Renal pelvis (tissue), 1 donor: ENCODE measurements at regions not wholly inside any gene's neighbourhood (a gene's known extent, or its start where the extent isn't known, plus 50 kb on each side); places are given as distances from the start of the nearest gene placed in this dataset.

Experiments
- DNase-seq: peaks from one replicate; pipeline ENCODE4 v3.0.0-alpha.2; 2013

DNA sequence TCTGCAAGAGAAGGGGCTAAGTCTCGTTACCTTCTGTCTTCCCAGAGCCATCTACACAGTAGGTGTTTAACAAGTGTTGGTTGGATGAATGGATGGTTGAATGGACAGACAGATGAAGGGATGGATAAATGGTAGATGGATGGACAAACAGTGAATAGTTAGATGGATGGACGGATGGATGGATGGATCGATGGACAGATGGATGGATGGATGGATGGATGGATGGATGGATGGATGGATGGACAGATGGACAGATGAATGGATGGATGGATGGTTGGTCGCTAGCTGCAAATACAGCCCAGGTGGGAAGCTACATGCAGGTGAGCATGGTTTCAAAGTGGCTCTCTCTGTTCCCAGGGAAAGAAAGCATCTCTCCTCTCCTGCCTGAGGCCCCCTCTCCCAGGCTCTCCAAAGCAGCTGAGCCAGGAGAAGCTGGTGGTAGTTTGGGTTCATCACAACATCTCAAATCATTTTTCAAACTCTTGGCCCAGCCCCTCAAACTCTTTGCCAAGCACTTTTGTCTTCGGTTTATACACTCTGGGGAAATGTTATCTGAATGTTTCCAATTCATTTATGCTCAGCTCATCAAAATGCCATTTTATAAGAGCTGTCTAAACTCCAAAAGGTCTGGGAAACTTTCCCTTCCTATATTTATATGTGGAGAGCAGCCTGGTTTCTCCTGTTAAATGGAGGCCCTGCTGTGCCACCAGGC is 192.7 kb downstream of the ANAPC1 start:
- DNase-seq, result no peak

DNA sequence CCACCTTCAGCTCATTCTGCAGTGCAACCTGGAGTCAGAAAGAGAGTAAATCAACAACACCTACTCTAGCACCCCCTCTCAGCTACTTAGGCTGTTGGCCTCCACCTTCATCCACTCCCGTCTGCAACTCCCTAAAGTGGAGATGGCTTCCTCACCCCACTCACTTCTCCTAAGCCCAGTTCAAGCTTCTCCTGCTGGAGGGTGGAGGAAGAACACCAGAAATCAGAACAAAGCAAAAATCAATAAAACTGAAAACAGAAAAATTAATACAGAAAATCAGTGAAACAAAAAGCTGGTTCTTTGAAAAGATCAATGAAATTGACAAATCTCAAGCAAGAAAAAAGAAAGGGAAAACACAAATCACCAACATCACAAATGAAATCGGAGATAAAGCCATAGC is 191.7 kb downstream of the ANAPC1 start:
- no peak for DNase-seq

DNA sequence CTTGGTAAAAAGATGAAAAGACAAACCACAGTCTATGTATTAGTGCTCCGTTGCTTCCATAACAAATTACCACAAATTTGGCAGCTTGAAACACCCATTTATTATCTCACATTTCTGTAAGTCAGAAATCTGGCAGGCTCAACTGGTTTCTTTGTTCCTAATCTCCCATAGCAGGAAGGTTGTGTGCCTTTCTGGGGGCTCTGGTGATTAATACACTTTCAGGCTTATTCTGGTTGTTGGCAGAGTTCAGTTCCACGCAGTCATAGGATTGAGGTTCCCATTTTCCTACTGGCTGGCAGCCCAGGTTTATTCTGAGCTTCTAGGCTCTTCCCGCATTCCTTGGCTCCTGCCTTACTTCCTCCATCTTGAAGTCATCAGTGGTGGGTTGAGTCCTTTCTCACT is 189.3 kb downstream of the ANAPC1 start:
- no peak for DNase-seq

DNA sequence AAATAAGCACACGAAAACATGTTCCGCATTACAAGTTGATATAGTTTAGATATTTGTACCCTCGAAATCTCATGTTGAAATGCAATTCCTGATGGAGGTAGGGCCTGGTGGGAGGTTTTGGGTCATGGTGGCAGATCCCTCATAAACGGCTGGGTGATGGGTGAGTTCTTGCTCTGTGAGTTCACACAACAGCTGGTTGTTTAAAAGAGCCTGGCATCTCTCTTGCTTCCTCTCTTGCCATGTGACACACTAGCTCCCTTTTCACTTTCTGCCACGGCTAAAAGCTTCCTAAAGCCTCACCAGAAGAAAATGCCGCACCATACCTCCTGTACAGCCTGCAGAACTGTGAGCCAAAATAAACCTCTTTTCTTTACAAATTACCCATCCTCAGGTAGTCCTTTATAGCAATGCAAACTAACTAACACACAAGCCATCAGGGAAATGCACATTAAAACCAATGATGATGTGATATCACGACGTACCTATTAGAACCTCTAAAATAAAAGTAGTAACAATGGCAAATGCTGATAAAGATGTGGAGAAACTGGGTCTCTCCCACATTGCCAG is 188.5 kb downstream of the ANAPC1 start:
- no peak for DNase-seq

DNA sequence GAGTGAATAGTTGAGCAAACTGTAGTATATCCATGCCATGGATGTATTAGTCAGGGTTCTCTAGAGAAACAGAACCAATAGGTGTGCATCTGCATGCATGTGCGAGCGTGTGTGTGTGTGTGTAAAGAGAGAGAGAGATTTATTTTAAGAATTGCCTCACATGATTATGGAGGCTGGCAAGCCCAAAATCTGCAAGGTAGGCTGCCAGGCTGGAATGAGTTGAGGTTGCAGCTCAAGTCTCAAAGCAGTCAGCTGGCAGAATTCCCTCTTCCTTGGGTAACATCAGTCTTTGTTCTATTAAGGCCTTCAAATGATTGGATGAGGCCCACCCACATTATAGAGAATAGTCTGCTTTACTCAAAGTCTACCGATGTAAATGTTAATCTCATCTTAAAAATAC is 187.8 kb downstream of the ANAPC1 start:
- DNase-seq, result no peak

DNA sequence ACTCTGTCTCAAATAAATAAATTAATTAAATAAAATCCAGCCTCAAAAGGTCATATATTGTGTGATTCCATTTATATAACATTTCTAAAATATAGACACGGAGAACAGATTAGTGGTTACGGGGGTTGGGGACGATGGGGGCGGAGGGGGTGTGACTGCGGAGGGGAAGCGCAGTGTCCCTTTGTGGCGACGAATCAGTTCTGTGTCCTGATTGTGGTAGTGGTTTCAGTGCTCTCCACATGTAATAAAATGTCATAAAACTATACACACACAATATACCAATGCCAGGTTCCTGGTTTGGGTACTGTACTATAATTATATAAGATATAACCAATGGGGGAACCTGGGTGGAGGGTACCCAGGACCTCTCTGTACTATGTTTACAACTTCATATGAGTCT is 186.4 kb downstream of the ANAPC1 start:
- DNase-seq, result no peak

DNA sequence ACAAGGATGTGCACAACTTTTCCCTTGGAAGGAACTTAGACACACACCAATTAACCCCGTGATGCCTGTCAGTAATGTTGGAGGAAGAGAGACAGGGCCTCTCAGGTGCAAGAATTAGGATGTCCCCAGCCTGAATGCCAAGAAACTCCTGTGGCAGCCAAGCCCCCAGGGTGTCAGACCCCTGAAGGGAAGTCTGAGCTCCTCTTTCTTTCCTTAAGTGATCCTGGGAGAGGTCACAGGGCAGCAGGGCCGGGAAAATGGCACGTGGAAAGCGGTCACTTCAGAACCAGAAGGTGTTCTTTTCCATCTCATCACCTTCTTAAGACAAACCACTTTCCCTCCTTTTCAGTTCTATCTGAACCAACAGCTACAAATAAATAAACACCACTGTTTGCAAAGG is 185.9 kb downstream of the ANAPC1 start:
- DNase-seq, result no peak

DNA sequence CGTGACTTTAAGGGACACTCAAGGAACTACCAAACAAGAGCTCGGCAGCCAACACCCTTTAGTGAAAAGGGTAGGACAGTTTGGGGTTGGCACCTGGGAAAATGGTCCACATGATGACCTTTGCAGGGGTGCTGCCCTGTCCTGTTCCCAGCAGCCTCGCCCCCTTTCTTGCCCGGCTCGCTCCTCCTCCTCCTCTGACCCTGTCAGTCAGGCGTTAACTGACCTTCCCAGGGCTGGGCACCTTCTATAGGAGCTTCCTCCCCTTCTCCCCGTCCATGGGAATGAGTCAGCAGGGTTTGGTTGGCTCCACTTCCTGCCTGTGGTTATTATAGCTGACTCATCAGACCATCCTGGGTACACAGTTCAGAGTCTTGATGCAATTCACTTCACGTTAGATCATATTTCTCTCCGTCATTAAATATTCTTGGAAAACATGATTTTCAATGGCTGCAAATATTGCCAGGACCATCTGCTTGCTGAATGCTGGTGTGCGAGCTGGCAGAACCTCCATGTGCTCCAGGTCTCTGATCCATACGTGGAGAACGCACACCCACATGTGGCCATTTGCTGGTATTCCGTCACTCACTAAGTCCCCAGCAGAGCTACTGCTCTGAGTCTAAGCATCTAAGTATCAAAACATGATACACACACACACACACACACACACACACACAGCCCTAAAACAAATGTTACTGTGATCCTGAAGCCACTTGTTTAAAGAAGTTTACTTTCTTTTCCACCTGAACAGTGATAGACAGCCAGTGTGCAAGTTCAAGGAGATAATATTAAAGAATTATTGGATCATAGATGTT is 185.0 kb downstream of the ANAPC1 start:
- DNase-seq, result no peak

DNA sequence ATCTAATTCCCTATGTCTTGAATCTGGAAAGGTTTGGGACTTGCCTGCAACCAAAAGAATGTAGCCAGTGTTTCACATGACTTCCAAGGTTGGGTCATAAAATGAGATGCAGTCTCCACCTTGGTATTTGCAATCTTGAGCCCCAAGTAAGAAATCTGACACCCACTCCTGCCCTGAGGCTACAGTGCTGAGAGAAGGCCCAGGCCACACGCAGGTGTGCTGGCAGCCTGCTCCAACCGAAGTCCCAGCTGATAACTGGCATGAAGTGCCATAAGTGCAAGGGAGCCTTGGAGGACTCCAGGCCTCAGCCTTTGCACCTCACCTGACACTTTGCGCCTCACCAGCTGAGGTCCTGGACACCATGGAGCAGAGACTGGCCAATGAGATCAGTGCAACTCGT is 182.7 kb downstream of the ANAPC1 start:
- no peak for DNase-seq

DNA sequence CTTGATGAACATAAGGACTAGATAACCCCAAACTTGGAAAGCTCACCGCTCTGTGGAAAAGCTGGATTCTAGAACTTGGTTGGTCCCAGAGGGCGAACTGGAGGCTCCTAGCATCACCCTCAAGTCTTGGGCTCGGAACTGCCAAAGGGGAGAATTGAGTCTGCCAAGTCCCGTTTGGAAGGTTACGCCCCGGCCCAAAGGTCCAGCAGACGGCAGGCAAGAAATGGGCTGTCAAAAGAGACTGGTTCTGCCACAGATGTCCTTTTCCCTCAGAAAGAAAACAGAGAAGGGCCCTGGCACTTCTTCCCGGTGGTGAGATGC is 182.2 kb downstream of the ANAPC1 start:
- DNase-seq, result no peak

DNA sequence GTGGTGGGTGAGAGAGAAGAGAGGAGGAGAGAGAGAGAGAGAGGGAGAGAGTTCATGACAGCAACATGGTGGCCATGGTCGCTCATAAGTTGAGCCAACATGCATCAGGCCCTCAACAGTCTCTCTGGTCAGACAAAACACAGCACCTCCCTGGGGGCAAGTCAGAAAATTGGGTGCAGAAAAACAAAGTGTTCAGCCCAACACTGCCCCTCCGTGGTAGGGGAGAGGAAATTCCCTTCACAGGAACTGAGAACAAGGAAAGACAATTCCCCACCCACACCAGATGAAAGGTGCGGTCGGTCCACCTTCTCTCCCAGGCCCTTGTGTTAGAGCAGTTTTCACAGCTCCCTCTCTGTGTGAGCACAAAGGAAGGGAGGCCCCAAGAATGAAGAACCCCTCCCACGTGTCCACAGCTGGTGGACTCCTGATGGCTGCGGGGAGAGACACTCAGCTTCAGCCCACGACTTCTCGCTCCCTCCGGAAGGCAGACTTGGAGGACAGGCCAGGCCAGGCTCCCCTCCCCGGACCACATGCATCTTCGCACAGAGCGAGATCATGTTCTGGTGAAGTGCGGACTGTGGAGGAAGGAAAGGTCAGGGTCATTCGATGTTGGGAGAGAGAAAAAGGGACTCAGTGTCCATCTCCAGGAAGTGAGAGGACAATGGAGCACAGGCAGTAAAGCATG is 181.7 kb downstream of the ANAPC1 start:
- DNase-seq, result no peak

DNA sequence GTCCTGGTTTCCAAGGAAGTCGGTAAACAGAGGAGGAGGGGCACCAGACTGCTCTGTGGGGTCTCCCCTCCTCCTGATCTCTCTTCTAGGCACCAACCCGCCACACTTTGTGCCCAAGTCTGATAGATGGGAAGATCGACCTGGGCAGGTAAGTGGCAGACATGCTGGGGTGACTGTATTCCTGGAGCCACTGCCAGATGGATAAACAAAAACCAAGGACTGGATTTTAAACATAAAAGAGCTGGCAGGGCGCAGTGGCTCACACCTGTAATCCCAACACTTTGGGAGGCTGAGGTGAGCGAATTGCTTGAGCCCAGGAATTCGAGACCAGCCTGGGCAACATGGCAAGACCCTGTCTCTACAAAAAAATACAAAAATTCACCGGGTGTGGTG is 181.2 kb downstream of the ANAPC1 start:
- no peak for DNase-seq

DNA sequence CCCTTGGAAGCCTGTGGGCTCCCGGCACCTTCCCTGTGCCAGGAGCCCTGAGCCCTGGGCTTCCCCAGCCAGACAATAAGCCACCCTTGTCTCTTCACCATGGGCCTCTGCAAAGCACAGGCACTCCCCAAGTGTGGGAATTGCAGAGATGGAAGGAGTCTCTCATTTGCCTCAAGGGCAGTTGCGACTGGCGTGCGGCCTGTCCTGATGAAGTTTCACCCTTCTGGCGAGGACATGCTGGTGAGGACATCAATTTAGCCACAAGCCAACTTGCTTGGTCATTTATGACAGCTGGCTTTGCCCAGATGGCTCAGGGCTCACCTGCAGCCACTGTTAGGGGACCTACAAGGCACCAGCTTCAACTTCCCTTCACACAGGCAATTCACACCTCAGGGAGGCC is 180.2 kb downstream of the ANAPC1 start:
- no peak for DNase-seq

DNA sequence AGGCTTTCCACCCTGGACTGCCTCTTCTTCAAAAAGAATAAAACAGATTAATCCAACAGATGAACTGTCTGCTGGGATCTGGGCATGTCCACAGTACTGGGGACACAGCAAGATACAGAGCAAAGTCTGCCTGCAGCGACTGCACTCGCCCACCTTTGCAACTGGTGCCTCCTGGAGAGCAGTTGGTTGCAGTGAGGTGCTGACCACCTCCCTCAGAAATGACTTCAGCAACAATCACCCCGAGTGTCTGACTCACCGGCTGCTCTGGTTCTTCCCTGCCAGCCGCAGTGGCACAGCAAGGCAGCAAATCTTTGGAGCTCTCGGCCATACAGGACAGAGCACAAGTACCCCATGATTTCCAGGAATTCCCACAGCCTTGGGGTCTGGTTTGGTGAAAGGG is 179.7 kb downstream of the ANAPC1 start:
- DNase-seq, result no peak

DNA sequence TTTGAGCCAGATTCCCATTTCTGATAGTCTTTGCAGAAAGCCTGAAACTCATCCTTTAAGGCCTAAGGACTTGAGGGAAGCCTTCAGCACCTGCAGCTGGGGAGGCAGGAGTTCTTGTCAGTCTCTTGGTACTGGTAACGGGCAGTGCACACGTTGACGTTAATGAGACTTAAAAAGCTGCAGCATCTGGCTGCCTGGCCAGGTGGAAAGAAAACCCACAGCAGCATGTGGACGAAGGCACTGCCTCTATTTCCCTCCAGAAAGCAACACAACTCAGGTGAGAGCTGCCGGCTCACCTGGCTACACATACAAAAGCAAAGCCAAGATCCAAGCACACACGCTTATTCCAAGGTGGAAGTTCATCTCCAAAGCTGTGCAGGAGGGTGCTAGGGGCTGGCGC is 178.8 kb downstream of the ANAPC1 start:
- no peak for DNase-seq

DNA sequence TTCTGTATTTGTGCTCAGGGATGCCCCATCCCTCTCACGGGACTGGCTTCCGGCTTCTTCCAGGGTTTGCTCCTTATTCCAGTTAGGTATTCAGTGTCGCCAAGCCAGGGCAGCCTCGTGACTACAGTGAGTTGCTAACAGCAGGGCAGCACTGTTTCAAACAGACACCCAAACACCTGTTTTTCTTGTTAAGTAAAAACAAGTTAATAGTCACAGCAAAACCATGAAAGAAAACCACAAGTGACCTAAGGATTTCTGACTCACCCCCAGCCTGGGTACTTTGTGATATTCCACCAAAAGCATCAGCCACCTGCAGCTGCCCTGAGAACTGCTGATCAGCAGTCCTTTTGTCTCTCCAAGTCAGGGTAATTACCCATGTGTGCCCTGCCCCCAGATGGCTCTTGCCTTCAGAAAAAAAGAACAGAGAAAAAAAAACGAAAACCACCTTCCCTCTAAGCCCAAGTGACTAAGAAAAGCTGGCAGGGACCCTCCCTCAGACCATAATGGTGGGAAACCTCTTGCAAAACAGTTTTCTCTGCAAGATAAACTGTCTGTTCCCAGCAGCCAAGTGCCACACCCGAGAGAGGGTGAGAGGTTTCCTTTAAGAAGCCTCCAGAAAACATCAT is 178.2 kb downstream of the ANAPC1 start:
- peak; percentile 46 for DNase-seq

DNA sequence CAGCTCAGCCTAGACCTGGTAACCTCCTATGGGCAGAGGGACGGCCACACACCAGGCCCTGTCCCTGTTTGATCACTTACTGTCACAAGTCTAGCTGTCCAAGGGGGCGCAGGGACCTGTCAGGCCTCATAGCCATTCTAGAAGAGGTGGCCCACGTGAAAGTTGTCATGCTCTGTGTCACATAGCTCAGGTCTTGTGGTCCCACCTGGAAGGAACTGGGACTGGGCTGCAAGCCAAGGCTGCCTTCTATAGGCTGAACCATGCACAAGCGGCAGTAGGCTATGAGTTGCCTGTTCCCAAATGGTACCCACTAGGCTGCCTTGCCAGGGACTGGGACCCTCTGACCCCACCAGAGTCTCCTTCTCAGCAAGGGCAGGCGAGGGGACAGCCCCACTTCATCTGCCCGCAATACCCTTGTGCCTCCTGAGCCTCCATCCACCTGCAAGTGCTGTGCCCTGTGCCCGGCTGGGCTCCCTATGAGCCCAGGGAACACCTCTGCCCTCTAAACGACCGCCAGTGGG is 177.5 kb downstream of the ANAPC1 start:
- DNase-seq, result no peak

DNA sequence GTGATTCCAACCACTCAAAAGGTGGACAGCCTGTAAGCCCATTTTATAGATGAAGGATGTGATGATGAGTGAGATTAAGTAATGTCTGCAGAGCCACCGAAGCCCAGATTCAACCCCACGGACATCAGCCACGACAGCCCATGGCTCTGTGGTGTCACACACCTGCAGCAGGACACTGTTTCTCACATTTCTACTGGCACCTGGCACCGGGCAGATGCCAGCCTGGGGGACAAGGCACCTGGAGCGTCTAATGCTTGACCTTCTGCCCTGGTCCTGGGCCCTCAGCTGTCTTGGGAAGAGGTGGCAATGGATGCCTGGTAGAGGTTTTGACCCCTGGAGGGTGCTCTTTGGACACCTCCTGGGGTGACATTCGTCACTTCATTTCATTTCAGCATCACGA is 176.3 kb downstream of the ANAPC1 start:
- no peak for DNase-seq

DNA sequence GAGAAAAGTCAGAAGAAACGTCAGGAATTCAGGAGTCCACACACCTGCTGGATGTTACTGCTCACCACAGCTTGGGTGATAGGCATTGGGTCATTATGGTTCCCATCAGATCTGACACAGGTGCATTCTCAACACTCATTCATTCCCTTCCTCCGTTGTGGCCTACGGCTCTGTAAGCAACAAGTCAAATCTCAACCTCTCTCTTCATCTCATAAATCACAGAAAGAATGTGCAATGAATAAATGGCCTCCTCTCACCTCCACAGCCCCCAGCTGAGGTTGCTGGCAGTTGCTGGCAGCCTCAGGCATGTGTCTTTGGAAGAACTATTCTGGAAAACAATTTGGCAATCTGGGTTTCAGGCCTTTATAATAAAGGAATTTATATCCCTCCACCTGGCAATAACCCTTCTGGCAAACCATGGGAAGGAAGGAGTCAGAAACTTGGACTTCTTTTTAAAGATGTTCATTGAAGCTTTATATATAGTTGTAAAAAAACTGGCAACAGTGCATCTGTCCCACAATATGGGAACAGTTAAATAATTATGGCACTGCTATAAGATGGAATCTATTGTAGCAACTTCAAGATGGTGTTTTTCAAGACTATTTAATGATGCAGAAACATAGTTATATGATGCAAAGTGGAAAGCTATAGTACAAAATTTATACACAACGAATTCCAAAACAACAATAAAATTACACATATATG is 175.4 kb downstream of the ANAPC1 start:
- DNase-seq, result no peak

DNA sequence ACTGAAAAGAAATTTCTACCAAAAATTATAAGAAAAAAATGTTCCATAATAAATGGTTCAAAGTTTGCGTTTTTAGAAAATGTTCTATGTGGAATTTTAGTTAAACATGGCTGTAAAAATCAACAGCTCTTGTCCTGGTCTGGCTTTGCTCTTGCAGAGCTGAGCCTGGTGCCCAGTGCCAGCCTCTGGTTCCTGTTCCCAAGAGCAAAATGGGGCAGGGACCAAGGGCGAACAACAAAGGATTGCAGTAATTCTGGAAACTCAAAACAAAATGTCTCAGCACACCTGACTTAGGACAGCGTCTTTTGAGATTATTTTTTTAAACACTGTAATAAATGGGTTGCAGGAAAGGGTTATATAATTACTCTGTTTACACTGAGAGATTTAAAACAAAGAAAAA is 174.7 kb downstream of the ANAPC1 start:
- DNase-seq, result no peak

DNA sequence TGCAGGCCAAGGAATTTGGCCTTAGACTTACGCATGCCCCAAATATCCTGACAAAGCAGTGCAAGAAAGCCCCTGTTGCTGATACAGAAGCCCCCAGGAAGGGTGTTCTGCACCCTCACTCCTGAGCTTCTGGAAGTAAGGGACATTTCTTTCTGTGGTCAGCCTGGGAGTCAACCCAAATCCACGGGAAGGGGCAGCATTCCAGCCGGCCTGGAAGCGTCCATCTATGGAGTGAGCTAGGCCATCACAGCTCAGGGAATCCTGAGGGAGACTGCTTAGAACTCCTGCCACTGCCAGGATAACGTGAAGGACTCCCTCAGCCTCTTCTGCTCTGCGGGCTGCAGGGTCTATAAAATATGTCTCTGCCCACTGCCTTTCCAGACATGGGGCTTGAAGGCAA is 173.9 kb downstream of the ANAPC1 start:
- no peak for DNase-seq

DNA sequence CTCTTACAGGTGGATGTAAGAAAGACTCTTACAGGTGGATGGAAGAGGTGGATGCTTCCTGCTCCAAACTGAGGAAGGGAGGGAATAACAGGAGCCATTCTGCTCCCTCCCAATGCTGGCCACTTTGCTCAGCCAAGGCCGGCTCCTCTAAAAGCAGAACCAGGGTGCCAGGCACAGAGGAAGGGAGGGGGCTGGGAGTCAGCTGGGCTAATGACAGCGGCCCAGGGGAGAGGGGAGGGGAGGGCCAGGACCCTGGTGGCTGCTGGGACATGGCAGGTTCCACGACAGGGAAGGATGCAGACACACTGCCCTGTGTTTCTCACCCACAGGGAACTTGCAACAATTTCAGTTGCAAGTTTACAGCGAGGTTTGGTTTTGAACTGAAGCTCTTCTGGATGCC is 173.4 kb downstream of the ANAPC1 start:
- DNase-seq, result no peak
